Neural cell (in vitro differentiated cells): ENCODE measurements at regions not wholly inside any gene's neighbourhood (a gene's known extent, or its start where the extent isn't known, plus 50 kb on each side); places are given as distances from the start of the nearest gene placed in this dataset.

Experiments used
- H2AFZ ChIP-seq: fragments of 200-600, 300-800 bp; sonication (generic), shearing (Covaris generic); 2 replicates; pipeline ENCODE4 v1.6.0; 2014; ENCODE audit warnings: low read depth, mild to moderate bottlenecking, antibody characterized with exemption, low read length, moderate library complexity
- H3F3A ChIP-seq: fragments of 200-600 bp; shearing (Covaris generic); 2 replicates; pipeline ENCODE4 v1.6.1; 2016; ENCODE audit warnings: mild to moderate bottlenecking, moderate library complexity, mixed read lengths, antibody characterized with exemption, low read length; ENCODE audit not compliant: insufficient read depth, poor library complexity, severe bottlenecking
- H3K27ac ChIP-seq: fragments of 200-600, 300-800 bp; sonication (generic), shearing (Covaris generic); 2 replicates; pipeline ENCODE4 v1.5.1; 2014; ENCODE audit warnings: mild to moderate bottlenecking, low read length, moderate library complexity
- H3K27me3 ChIP-seq: fragments of 300-800, 200-600 bp; sonication (generic), shearing (Covaris generic); 2 replicates; pipeline ENCODE4 v1.6.0; 2014; ENCODE audit warnings: mild to moderate bottlenecking, low read depth, low read length, moderate library complexity; ENCODE audit not compliant: insufficient read depth
- H3K36me3 ChIP-seq: fragments of 300-800, 200-600 bp; sonication (generic), shearing (Covaris generic); 2 replicates; pipeline ENCODE4 v1.5.1; 2014; ENCODE audit warnings: mild to moderate bottlenecking, antibody characterized with exemption, low read length, moderate library complexity; ENCODE audit not compliant: insufficient read depth
- H3K4me2 ChIP-seq: fragments of 300-800, 200-600 bp; sonication (generic), shearing (Covaris generic); 2 replicates; pipeline ENCODE4 v1.6.0; 2014; ENCODE audit warnings: mild to moderate bottlenecking, low read length
- H3K4me3 ChIP-seq: fragments of 300-800, 200-600 bp; sonication (generic), shearing (Covaris generic); 2 replicates; pipeline ENCODE4 v1.5.1; 2014; ENCODE audit warnings: mild to moderate bottlenecking, low read length, moderate library complexity
- H3K79me2 ChIP-seq: fragments of 200-600 bp; shearing (Covaris generic); replicated peaks from 2 replicates; pipeline ENCODE4 v1.6.0; 2014; ENCODE audit warnings: mild to moderate bottlenecking, low read length, moderate library complexity; ENCODE audit not compliant: insufficient read depth
- H3K9ac ChIP-seq: fragments of 300-800, 200-600 bp; sonication (generic), shearing (Covaris generic); 2 replicates; pipeline ENCODE4 v1.6.1; 2016; ENCODE audit warnings: mild to moderate bottlenecking, low read length, mixed read lengths
- H3K9me2 ChIP-seq: fragments of 200-600 bp; shearing (Covaris generic); 2 replicates; pipeline ENCODE4 v1.6.1; 2016; ENCODE audit warnings: mild to moderate bottlenecking, low read length, mixed read lengths; ENCODE audit not compliant: insufficient read depth
- H3K9me3 ChIP-seq: fragments of 200-600, 300-800 bp; sonication (generic), shearing (Covaris generic); 2 replicates; pipeline ENCODE4 v1.6.1; 2016; ENCODE audit warnings: mild to moderate bottlenecking, mixed run types, low read length, moderate library complexity, mixed read lengths
- H4K20me1 ChIP-seq: fragments of 200-600 bp; shearing (Covaris generic); 2 replicates; pipeline ENCODE4 v1.6.1; 2016; ENCODE audit warnings: mild to moderate bottlenecking, mixed run types; ENCODE audit not compliant: insufficient read depth
- EP300 ChIP-seq: fragments of 450-650 bp; conservative IDR thresholded peaks from 2 replicates; pipeline ENCODE4 v1.6.1; 2014; ENCODE audit warnings: antibody characterized with exemption, mild to moderate bottlenecking, moderate library complexity; ENCODE audit not compliant: poor library complexity, severe bottlenecking
- EZH2 ChIP-seq: fragments of 200-600, 300-800 bp; shearing (Covaris generic), sonication (generic); IDR thresholded peaks from 2 replicates; pipeline ENCODE4 v1.6.1; 2014; ENCODE audit warnings: antibody characterized with exemption, low read length, borderline replicate concordance, mild to moderate bottlenecking; ENCODE audit not compliant: insufficient read depth, poor library complexity, severe bottlenecking
- MXI1 ChIP-seq: fragments of 450-650 bp; conservative IDR thresholded peaks from 2 replicates; pipeline ENCODE4 v1.6.1; 2014; ENCODE audit warnings: antibody characterized with exemption, mild to moderate bottlenecking; ENCODE audit not compliant: poor library complexity, severe bottlenecking
- POLR2AphosphoS5 ChIP-seq: IDR thresholded peaks from 2 replicates; pipeline ENCODE4 v1.6.1; 2012
- RAD21 ChIP-seq: fragments of 450-650 bp; conservative IDR thresholded peaks from 2 replicates; pipeline ENCODE4 v1.6.1; 2014; ENCODE audit warnings: antibody characterized with exemption, mild to moderate bottlenecking, moderate library complexity
- SMC3 ChIP-seq: fragments of 450-650 bp; conservative IDR thresholded peaks from 2 replicates; pipeline ENCODE4 v1.6.1; 2014; ENCODE audit warnings: antibody characterized with exemption, mild to moderate bottlenecking, moderate library complexity; ENCODE audit not compliant: poor library complexity
- TAF1 ChIP-seq: IDR thresholded peaks from 2 replicates; pipeline ENCODE4 v1.6.1; 2012; ENCODE audit warnings: low read depth
- TF ChIP-seq, protein P1 (sequence below): fragments of 450-650 bp; IDR thresholded peaks from 2 replicates; pipeline ENCODE4 v1.5.1; 2014; ENCODE audit warnings: antibody characterized with exemption, mild to moderate bottlenecking, moderate library complexity; ENCODE audit not compliant: poor library complexity, severe bottlenecking
- TF ChIP-seq, protein P2 (sequence below): IDR thresholded peaks from 2 replicates; pipeline ENCODE4 v1.6.1; 2012; ENCODE audit warnings: borderline replicate concordance

DNA sequence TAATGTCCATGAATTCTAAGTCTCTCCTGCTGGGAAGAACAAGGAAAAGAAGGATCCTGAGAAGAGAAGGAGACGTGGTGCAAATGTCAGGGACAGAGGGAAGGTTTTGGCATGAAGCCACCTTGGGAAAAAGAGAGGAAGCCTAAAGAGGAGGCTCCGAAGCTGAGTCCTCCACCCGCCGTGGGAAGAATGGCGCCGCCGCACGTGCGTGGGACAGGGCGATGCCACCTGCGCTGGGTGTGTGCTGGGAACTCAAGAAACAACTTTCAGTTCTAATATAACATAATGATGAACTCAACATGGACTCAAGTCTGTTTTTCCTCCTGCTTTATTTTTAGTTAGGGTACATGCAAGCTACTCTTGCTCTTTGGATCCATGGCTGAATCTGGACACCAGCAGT is 362.3 kb upstream of the RUNX1 start:
- Histone ChIP-seq H3K4me2 (no peak overlapping the region), H3K27me3 (no peaks in the 10 kb centered on the region), H3K36me3 (no peaks in the 10 kb centered on the region), H3F3A (no peaks in the 10 kb centered on the region), H3K9ac (no peak overlapping the region), H4K20me1 (no peaks in the 10 kb centered on the region), H3K27ac (no peak overlapping the region), H3K9me2 (no peaks in the 10 kb centered on the region), H2AFZ (no peak overlapping the region), H3K9me3 (no peaks in the 10 kb centered on the region), H3K79me2 (no peaks in the 10 kb centered on the region), H3K4me3 (no peak overlapping the region)
- TF ChIP-seq MXI1 = no peak
- TF ChIP-seq, protein P1, sequence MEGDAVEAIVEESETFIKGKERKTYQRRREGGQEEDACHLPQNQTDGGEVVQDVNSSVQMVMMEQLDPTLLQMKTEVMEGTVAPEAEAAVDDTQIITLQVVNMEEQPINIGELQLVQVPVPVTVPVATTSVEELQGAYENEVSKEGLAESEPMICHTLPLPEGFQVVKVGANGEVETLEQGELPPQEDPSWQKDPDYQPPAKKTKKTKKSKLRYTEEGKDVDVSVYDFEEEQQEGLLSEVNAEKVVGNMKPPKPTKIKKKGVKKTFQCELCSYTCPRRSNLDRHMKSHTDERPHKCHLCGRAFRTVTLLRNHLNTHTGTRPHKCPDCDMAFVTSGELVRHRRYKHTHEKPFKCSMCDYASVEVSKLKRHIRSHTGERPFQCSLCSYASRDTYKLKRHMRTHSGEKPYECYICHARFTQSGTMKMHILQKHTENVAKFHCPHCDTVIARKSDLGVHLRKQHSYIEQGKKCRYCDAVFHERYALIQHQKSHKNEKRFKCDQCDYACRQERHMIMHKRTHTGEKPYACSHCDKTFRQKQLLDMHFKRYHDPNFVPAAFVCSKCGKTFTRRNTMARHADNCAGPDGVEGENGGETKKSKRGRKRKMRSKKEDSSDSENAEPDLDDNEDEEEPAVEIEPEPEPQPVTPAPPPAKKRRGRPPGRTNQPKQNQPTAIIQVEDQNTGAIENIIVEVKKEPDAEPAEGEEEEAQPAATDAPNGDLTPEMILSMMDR = no peak
- TF ChIP-seq TAF1 = no peak
- TF ChIP-seq, protein P2, sequence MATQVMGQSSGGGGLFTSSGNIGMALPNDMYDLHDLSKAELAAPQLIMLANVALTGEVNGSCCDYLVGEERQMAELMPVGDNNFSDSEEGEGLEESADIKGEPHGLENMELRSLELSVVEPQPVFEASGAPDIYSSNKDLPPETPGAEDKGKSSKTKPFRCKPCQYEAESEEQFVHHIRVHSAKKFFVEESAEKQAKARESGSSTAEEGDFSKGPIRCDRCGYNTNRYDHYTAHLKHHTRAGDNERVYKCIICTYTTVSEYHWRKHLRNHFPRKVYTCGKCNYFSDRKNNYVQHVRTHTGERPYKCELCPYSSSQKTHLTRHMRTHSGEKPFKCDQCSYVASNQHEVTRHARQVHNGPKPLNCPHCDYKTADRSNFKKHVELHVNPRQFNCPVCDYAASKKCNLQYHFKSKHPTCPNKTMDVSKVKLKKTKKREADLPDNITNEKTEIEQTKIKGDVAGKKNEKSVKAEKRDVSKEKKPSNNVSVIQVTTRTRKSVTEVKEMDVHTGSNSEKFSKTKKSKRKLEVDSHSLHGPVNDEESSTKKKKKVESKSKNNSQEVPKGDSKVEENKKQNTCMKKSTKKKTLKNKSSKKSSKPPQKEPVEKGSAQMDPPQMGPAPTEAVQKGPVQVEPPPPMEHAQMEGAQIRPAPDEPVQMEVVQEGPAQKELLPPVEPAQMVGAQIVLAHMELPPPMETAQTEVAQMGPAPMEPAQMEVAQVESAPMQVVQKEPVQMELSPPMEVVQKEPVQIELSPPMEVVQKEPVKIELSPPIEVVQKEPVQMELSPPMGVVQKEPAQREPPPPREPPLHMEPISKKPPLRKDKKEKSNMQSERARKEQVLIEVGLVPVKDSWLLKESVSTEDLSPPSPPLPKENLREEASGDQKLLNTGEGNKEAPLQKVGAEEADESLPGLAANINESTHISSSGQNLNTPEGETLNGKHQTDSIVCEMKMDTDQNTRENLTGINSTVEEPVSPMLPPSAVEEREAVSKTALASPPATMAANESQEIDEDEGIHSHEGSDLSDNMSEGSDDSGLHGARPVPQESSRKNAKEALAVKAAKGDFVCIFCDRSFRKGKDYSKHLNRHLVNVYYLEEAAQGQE = no peak
- no peak for TF ChIP-seq POLR2AphosphoS5
- no peak for TF ChIP-seq SMC3
- no peak for TF ChIP-seq EZH2
- TF ChIP-seq EP300 = no peak
- no peak for TF ChIP-seq RAD21

DNA sequence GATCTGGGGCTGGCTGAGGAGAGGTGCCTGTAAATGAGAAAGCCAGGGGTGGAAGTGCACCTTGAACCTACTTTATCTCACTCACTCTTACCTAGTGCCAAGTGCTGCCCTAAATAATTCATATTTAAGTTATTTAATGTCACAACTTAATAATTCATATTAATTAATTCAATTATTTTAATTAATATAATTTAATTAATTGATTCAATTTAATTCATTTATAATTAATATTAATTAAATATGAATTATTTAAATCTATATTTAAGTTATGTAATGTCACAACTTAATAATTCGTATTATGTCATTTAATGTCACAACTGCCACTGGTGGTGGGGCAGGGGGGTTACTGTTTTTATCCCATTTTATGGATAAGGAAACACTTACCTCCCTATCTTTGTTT is 361.6 kb upstream of the RUNX1 start:
- Histone ChIP-seq H4K20me1 (no peaks in the 10 kb centered on the region), H3K9ac (no peak overlapping the region), H3K79me2 (no peaks in the 10 kb centered on the region), H3K4me3 (no peak overlapping the region), H3K9me2 (no peaks in the 10 kb centered on the region), H2AFZ (no peak overlapping the region), H3K4me2 (no peak overlapping the region), H3F3A (no peaks in the 10 kb centered on the region), H3K27ac (no peak overlapping the region), H3K27me3 (no peaks in the 10 kb centered on the region), H3K36me3 (no peaks in the 10 kb centered on the region), H3K9me3 (no peaks in the 10 kb centered on the region)
- TF ChIP-seq, protein P2 = no peak
- TF ChIP-seq EP300 = no peak
- TF ChIP-seq POLR2AphosphoS5 = no peak
- TF ChIP-seq TAF1 = no peak
- TF ChIP-seq SMC3 = no peak
- no peak for TF ChIP-seq MXI1
- no peak for TF ChIP-seq EZH2
- TF ChIP-seq, protein P1 = no peak
- no peak for TF ChIP-seq RAD21
